ENCODE measurements at regions not wholly inside any gene's neighbourhood (a gene's known extent, or its start where the extent isn't known, plus 50 kb on each side); places are given as distances from the start of the nearest gene placed in this dataset.

- no peak for DNase-seq
These were observed 69.4 kb upstream of the SMIM36 start for GRCh38 chr17:55580596-55581133.

- peak; percentile 47 for DNase-seq
These were observed 66.4 kb upstream of the SMIM36 start for GRCh38 chr17:55577687-55578086.

- DNase-seq = peak; percentile 58
These were observed 65.8 kb upstream of the SMIM36 start for GRCh38 chr17:55576996-55577586.

GRCh38 chr17:55576237-55576995, 65.2 kb upstream of the SMIM36 start:
- DNase-seq = no peak

- DNase-seq = no peak
These were observed 63.9 kb upstream of the SMIM36 start for GRCh38 chr17:55575058-55575636.

- DNase-seq = no peak
These were observed 61.3 kb upstream of the SMIM36 start for GRCh38 chr17:55572599-55572998.

GRCh38 chr17:55572139-55572538, 60.9 kb upstream of the SMIM36 start:
- no peak for DNase-seq

- no peak for DNase-seq
These were observed 59.8 kb upstream of the SMIM36 start for GRCh38 chr17:55571095-55571494.

GRCh38 chr17:55570391-55570790, 59.1 kb upstream of the SMIM36 start:
- DNase-seq = no peak

- no peak for DNase-seq
These were observed 56.3 kb upstream of the SMIM36 start for GRCh38 chr17:55567240-55568214.

GRCh38 chr17:55564081-55564480, 52.8 kb upstream of the SMIM36 start:
- no peak for DNase-seq

GRCh38 chr17:55563363-55563762, 52.1 kb upstream of the SMIM36 start:
- DNase-seq = no peak

GRCh38 chr17:55561973-55562495, 50.8 kb upstream of the SMIM36 start:
- DNase-seq = no peak

GRCh38 chr17:55561316-55561972, 50.2 kb upstream of the SMIM36 start:
- no peak for DNase-seq
